Fibroblast of lung (primary cell): ENCODE measurements at regions not wholly inside any gene's neighbourhood (a gene's known extent, or its start where the extent isn't known, plus 50 kb on each side); places are given as distances from the start of the nearest gene placed in this dataset.

Experiments used
- CTCF ChIP-seq, 2 donors: IDR thresholded peaks in 1 of 2; conservative IDR thresholded peaks in 1 of 2; 1 replicate in 1 of 2; 2 replicates in 1 of 2; pipeline ENCODE4 v1.5.1; 2011 to 2012; ENCODE audit warnings: low read length in 2 of 2, control low read depth in 1 of 2, inconsistent platforms in 1 of 2, low read depth in 1 of 2, mild to moderate bottlenecking in 1 of 2
- EZH2 ChIP-seq: IDR thresholded peaks from 2 replicates; pipeline ENCODE4 v1.5.1; 2012; ENCODE audit warnings: low read length, control low read depth, mild to moderate bottlenecking; ENCODE audit errors: missing control alignments

DNA sequence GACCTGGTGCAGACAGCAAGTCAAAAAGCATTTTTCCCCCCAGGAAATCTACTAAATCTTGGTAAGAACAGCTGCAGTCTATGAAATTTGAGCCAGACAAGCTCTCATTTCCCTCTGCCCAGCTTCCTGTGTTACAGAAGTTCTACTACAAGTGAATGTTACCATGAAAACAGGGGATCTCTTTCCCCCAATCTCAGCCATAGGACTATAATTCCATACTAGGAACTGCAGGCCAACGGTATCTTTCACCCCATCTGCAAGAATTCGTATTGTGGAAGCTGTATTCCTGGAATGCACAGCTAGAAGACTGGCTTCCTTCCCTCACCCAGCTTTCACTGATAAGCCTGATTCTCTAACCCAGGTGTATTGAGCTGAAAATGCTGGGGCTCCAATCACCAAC lies 1655.4 kb downstream of the BRINP3 start:
- TF ChIP-seq CTCF (conservative IDR thresholded peaks at IDR 0.05 in 1 of 2, IDR thresholded peaks at IDR 0.05 in 1 of 2; ENCODE audit: low read depth in 1 of 2, low read length in 2 of 2) (no peak), EZH2 (no peak)
